GM12878 (cell line): ENCODE measurements at regions not wholly inside any gene's neighbourhood (a gene's known extent, or its start where the extent isn't known, plus 50 kb on each side); places are given as distances from the start of the nearest gene placed in this dataset.

Experiments
- BCLAF1 ChIP-seq: fragments of 450-650 bp; IDR thresholded peaks from 2 replicates; pipeline ENCODE4 v1.6.1; 2017; ENCODE audit warnings: antibody characterized with exemption, mild to moderate bottlenecking, moderate library complexity
- CUX1 ChIP-seq: IDR thresholded peaks from 2 replicates; pipeline ENCODE4 v1.6.1; 2012; ENCODE audit warnings: improper control_type of control experiment, low read depth, low read length; ENCODE audit not compliant: insufficient replicate concordance
- MLLT1 ChIP-seq: fragments of 450-650 bp; IDR thresholded peaks from 2 replicates; pipeline ENCODE4 v1.6.1; 2016; ENCODE audit warnings: mild to moderate bottlenecking
- NBN ChIP-seq: fragments of 450-650 bp; IDR thresholded peaks from 2 replicates; pipeline ENCODE4 v1.6.1; 2016
- POLR2A ChIP-seq: IDR thresholded peaks from 2 replicates; pipeline ENCODE4 v1.6.1; 2011; ENCODE audit warnings: low read depth, mild to moderate bottlenecking, low read length
- SMAD1 ChIP-seq: fragments of 450-650 bp; IDR thresholded peaks from 2 replicates; pipeline ENCODE4 v1.6.1; 2018; ENCODE audit warnings: mild to moderate bottlenecking, low read depth; ENCODE audit not compliant: partially characterized antibody
- TAF1 ChIP-seq: IDR thresholded peaks from 2 replicates; pipeline ENCODE4 v1.6.1; 2011; ENCODE audit warnings: mild to moderate bottlenecking, low read depth, low read length, borderline replicate concordance
- TCF7 ChIP-seq: IDR thresholded peaks from 2 replicates; pipeline ENCODE4 v1.6.1; 2014; ENCODE audit warnings: antibody characterized with exemption, borderline replicate concordance
- ZBTB4 ChIP-seq: fragments of 450-650 bp; formaldehyde crosslinking; IDR thresholded peaks from 2 replicates; pipeline ENCODE4 v1.4.0; 2022; ENCODE audit warnings: mild to moderate bottlenecking, moderate library complexity
- ZNF592 ChIP-seq: fragments of 450-650 bp; IDR thresholded peaks from 2 replicates; pipeline ENCODE4 v1.6.1; 2017; ENCODE audit warnings: mild to moderate bottlenecking, moderate library complexity

- no peak for TF ChIP-seq ZBTB4 (CRISPR knock-in tag)
- TF ChIP-seq MLLT1, result no peak
- TF ChIP-seq BCLAF1, result no peak
- TF ChIP-seq POLR2A, result no peak
- no peak for TF ChIP-seq ZNF592
- TF ChIP-seq SMAD1, result no peak
- TF ChIP-seq TAF1, result no peak
- no peak for TF ChIP-seq TCF7
- no peak for TF ChIP-seq CUX1
- no peak for TF ChIP-seq NBN
- TF ChIP-seq, all 136 proteins: peak for 0
Observed at GRCh38 chr15:39135989-39136388, 444.9 kb upstream of the THBS1 start (continued).
